GM06990 (cell line): ENCODE measurements at regions not wholly inside any gene's neighbourhood (a gene's known extent, or its start where the extent isn't known, plus 50 kb on each side); places are given as distances from the start of the nearest gene placed in this dataset.

Source experiments
- DNase-seq: peaks from one replicate; pipeline ENCODE4 v3.0.0-alpha.2; 2011; ENCODE audit not compliant: insufficient read length; ENCODE audit errors: extremely low read depth
- H3K27me3 ChIP-seq: replicated peaks from 2 replicates; pipeline ENCODE4 v1.6.0; 2011; ENCODE audit warnings: low read length; ENCODE audit not compliant: control insufficient read depth, insufficient read depth
- H3K36me3 ChIP-seq: 2 replicates; pipeline ENCODE4 v1.5.1; 2011; ENCODE audit warnings: low read length; ENCODE audit not compliant: control insufficient read depth, insufficient read depth
- H3K4me3 ChIP-seq: replicated peaks from 2 replicates; pipeline ENCODE4 v1.5.1; 2011; ENCODE audit warnings: low read depth, mild to moderate bottlenecking, control low read depth, low read length
- TF ChIP-seq, protein P1 (sequence below): IDR thresholded peaks from 2 replicates; pipeline ENCODE4 v1.5.1; 2011; ENCODE audit warnings: low read length, control low read depth, mild to moderate bottlenecking, inconsistent platforms; ENCODE audit not compliant: insufficient read depth, poor library complexity, severe bottlenecking

DNA sequence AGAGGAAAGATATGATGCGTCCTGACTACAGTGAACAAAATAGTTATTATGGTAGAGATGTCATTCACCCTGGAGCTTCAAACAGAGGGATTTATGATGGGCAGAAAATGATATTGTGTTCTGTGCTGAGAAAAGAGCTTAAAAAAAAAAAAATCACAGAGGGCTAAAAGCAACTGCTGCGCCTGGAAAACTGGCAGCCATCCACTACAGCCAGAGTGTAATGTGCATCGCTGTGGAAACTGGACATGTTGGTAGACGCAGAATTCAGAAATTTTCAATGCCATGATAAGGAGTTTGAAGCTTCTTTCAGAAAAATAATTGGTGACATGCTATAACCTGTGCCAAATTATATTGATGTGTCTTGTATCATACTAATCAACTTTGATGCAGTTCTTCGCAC, 122.9 kb upstream of the SOX11 start:
- TF ChIP-seq, protein P1, sequence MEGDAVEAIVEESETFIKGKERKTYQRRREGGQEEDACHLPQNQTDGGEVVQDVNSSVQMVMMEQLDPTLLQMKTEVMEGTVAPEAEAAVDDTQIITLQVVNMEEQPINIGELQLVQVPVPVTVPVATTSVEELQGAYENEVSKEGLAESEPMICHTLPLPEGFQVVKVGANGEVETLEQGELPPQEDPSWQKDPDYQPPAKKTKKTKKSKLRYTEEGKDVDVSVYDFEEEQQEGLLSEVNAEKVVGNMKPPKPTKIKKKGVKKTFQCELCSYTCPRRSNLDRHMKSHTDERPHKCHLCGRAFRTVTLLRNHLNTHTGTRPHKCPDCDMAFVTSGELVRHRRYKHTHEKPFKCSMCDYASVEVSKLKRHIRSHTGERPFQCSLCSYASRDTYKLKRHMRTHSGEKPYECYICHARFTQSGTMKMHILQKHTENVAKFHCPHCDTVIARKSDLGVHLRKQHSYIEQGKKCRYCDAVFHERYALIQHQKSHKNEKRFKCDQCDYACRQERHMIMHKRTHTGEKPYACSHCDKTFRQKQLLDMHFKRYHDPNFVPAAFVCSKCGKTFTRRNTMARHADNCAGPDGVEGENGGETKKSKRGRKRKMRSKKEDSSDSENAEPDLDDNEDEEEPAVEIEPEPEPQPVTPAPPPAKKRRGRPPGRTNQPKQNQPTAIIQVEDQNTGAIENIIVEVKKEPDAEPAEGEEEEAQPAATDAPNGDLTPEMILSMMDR: no peak
- DNase-seq: no peak
- H3K36me3 ChIP-seq: no peaks in the 10 kb centered on the region
- H3K4me3 ChIP-seq: no peak overlapping the region
- no peaks in the 10 kb centered on the region for H3K27me3 ChIP-seq

DNA sequence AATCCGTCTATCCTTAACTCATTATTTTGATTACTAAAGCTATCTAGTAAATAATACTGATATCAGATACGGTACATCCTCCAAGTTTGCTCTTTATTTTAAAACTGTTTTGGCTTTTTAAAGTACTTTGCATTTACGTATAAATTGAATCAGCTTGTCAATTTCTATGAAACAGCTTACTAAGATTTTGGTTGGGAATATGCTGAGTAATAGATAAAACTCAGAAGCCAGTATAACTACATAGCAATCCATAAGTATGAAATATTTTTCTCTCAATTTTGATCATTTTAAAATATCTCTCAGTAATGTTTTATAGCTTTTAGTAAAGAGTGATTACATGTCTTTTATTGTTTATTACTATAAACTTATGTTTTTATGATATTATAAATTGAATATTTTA, 116.2 kb upstream of the SOX11 start:
- DNase-seq: no peak
- Histone ChIP-seq H3K36me3 (no peaks in the 10 kb centered on the region), H3K4me3 (no peak overlapping the region), H3K27me3 (no peaks in the 10 kb centered on the region)
- TF ChIP-seq, protein P1: no peak

DNA sequence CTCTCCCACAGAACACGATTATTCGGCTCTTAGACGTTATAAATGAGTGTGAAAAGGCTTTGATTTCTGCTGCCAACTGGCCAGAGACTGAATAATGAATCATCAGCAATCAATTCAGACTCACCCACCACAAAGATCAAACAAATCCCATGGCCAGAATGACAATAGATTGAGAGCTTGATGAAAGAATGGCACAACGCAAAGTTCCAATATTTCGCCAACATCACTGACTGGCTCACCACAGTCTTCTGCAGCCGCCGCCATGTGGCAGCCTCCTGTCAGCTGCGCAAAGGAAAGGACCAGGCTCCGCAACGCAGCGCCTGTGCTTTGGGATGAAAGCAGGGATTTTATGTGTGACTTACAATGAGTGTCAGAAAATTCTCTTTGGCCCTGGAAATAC, 104.4 kb upstream of the SOX11 start:
- H3K4me3 ChIP-seq: no peak overlapping the region
- no peak for DNase-seq
- no peaks in the 10 kb centered on the region for H3K36me3 ChIP-seq
- H3K27me3 ChIP-seq: no peaks in the 10 kb centered on the region
- TF ChIP-seq, protein P1: no peak

DNA sequence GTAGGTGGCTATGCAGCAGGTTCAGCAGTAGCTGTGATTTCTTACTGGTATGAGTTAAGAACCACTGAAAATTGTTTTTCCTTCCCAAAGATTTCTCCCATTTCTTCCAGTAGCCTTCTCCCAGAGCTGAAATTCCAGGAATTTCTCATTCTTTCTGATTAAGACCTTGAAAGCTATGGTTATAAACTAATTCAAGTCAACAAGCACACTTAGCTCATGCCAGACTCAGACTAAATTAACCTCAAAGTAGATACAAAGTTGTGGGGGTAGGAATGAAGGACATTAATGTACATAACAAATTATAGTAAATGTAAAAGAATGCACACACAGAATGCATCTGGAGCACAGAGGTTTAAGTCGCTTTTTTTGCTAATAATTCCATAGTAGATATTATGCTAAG, 103.6 kb upstream of the SOX11 start:
- no peak for DNase-seq
- TF ChIP-seq, protein P1: no peak
- Histone ChIP-seq H3K36me3 (no peaks in the 10 kb centered on the region), H3K27me3 (no peaks in the 10 kb centered on the region), H3K4me3 (no peak overlapping the region)

DNA sequence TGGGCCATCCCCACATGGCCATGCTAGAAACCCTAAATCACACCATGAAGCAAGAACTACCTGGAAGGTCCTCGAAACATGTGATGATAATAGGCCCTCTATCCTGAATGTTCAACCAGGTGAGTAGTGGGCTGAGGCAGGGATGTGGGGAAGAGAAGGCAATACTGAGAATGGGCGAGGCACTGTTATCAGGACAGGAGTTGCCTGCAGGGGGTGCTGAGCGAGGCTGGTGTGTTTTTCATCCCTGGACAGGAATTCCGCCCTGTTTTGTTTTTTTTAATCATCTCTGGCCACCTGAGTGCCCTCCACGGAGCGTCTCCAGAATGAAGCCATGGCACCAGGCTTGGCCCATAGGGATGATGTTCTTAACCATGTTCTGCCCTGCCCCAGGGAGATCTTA, 103.0 kb upstream of the SOX11 start:
- Histone ChIP-seq H3K36me3 (no peaks in the 10 kb centered on the region), H3K27me3 (no peaks in the 10 kb centered on the region), H3K4me3 (no peak overlapping the region)
- TF ChIP-seq, protein P1: no peak
- DNase-seq: no peak

DNA sequence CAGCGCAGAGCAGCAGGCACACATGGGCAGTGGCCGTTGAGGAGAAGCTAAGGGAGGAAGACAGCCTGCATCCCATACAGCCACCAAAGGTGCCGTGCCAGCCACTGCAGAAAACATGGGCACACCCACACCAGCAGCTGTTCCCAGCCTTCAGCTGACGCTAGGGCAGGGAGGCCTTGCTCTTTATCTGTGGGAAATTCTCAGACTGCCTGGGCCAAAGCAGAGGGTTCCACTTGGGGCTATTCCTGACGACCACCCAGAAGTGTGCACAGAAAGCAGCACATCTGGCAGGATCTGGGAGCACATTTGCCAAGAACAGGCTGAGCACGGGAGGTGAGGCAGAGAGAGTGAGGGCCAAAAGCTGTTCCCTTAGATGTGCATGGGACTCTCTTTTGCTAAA, 101.3 kb upstream of the SOX11 start:
- Histone ChIP-seq H3K36me3 (no peaks in the 10 kb centered on the region), H3K4me3 (no peak overlapping the region), H3K27me3 (no peaks in the 10 kb centered on the region)
- no peak for DNase-seq
- TF ChIP-seq, protein P1: no peak
